A673 (cell line): ENCODE measurements at regions not wholly inside any gene's neighbourhood (a gene's known extent, or its start where the extent isn't known, plus 50 kb on each side); places are given as distances from the start of the nearest gene placed in this dataset.

Source experiments
- BruUV-seq: library from RNA; stranded (reverse); fragments of 400-500 nt; replicated peaks from 2 replicates; lab custom pipeline; 2021; lab: Mats Ljungman, UMichigan
- CTCF ChIA-PET: fragments of 300-600 bp; sonication (Branson Sonifier 250); formaldehyde crosslinking; loops from one replicate; lab custom pipeline; 2022; ENCODE audit warnings: antibody characterized with exemption; lab: Charles Lee
- POLR2A ChIA-PET: fragments of 300-600 bp; sonication (Branson Sonifier 250); formaldehyde crosslinking; loops from one replicate; lab custom pipeline; 2022; ENCODE audit warnings: antibody characterized with exemption; ENCODE audit not compliant: low non-redundant PET; lab: Charles Lee
- DNase-seq: peaks from one replicate; pipeline ENCODE4 v3.0.0-alpha.2; 2015; ENCODE audit warnings: low spot score
- H3K27ac ChIP-seq: fragments of 200-600 bp; sonication (generic); 2 replicates; pipeline ENCODE4 v1.5.1; 2016; ENCODE audit warnings: mixed run types, low read depth, mild to moderate bottlenecking, mixed read lengths, antibody characterized with exemption, low read length; ENCODE audit not compliant: poor library complexity, severe bottlenecking
- H3K27me3 ChIP-seq: fragments of 200-600 bp; sonication (generic); replicated peaks from 2 replicates; pipeline ENCODE4 v1.6.1; 2017; ENCODE audit warnings: mixed run types, low read depth, mild to moderate bottlenecking, mixed read lengths, antibody characterized with exemption, low read length; ENCODE audit not compliant: insufficient read depth, poor library complexity
- H3K36me3 ChIP-seq: fragments of 200-600 bp; sonication (generic); 2 replicates; pipeline ENCODE4 v1.6.1; 2016; ENCODE audit warnings: mixed run types, mild to moderate bottlenecking, mixed read lengths, antibody characterized with exemption, low read length; ENCODE audit not compliant: insufficient read depth, poor library complexity, severe bottlenecking
- H3K4me1 ChIP-seq: fragments of 200-600 bp; sonication (generic); 2 replicates; pipeline ENCODE4 v1.6.1; 2017; ENCODE audit warnings: mixed run types, mild to moderate bottlenecking, mixed read lengths, antibody characterized with exemption, low read length; ENCODE audit not compliant: insufficient read depth, poor library complexity, severe bottlenecking
- H3K4me3 ChIP-seq: fragments of 200-600 bp; sonication (generic); 2 replicates; pipeline ENCODE4 v1.5.1; 2016; ENCODE audit warnings: low read depth, mixed run types, mild to moderate bottlenecking, mixed read lengths, low read length; ENCODE audit not compliant: poor library complexity, severe bottlenecking
- H3K9me3 ChIP-seq: fragments of 200-600 bp; sonication (generic); 2 replicates; pipeline ENCODE4 v1.6.1; 2016; ENCODE audit warnings: mixed run types, low read depth, mild to moderate bottlenecking, mixed read lengths, antibody characterized with exemption, low read length; ENCODE audit not compliant: poor library complexity, severe bottlenecking
- CTCF ChIP-seq: fragments of 300-800, 200-600 bp; sonication (generic); conservative IDR thresholded peaks from 2 replicates; pipeline ENCODE4 v1.5.1; 2017; ENCODE audit warnings: low read depth, mild to moderate bottlenecking, antibody characterized with exemption, low read length, moderate library complexity, mixed read lengths
- EZH2 ChIP-seq: fragments of 200-600 bp; sonication (generic); IDR thresholded peaks from 2 replicates; pipeline ENCODE4 v1.6.1; 2017; ENCODE audit warnings: borderline replicate concordance, low read depth, mild to moderate bottlenecking, mixed read lengths, antibody characterized with exemption, low read length; ENCODE audit not compliant: poor library complexity, severe bottlenecking
- intact Hi-C: fragments of 100-400 bp; cut with micrococcal nuclease; formaldehyde crosslinking; loops from one replicate; pipeline ENCODE4 v1.10.0; 2022; ENCODE audit not compliant: unreplicated experiment

DNA sequence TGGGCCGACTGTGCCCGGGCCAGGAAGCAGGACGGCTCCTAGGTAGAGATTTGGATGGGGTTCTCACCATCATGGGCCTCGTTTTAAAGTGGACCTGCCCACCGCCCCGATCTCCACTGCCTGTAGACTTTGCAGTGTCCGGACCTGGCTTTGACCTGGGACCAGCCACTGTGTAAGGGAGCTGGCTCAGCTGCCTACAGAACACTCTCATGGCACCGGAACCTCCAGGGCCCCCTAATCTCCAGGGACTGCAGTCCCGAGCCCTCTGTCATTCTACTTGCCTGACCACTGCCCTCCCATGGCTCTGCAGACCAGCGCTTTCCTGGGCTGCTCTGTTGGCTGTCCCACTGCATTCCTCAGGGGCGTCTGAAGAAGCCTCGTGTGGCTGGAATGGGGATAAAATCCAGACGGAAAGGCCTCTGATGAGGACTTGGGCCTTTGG is 120.8 kb downstream of the GLI2 start:
- Histone ChIP-seq H3K4me1 (no peaks in the 10 kb centered on the region), H3K9me3 (no peaks in the 10 kb centered on the region), H3K27me3 (no peaks in the 10 kb centered on the region), H3K36me3 (no peaks in the 10 kb centered on the region), H3K27ac (no peak overlapping the region), H3K4me3 (no peak overlapping the region)
- DNase-seq: no peak
- BruUV-seq: no TSS peak
- POLR2A ChIA-PET: no interaction called here
- CTCF ChIA-PET: no interaction called here
- intact Hi-C loops: no loop called here
- no peak for TF ChIP-seq EZH2
- no peak for TF ChIP-seq CTCF

DNA sequence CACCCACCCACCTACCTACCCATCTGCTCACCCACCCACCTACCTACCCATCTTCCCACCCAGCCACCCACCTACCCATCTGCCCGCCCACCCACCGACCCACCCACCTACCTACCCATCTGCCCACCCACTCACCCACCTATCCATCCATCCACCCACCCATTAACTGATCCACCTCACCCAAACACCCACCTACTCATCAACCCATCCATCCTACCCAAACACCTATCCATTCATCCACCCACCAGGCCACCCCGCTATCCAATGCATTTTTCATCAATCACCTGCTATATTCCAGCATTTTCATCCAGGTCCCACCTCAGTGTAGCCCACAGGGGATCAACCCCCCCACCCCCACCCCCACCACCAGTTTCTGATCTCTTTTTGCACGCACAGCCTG is 121.8 kb downstream of the GLI2 start:
- no peak overlapping the region for H3K27ac ChIP-seq
- intact Hi-C loops: no loop called here
- BruUV-seq: no TSS peak
- POLR2A ChIA-PET: no interaction called here
- TF ChIP-seq CTCF: no peak
- TF ChIP-seq EZH2: no peak
- peaks cover 5% of the 10 kb centered on the region for H3K4me1 ChIP-seq
- no peaks in the 10 kb centered on the region for H3K27me3 ChIP-seq
- CTCF ChIA-PET: no interaction called here
- DNase-seq: no peak
- no peaks in the 10 kb centered on the region for H3K36me3 ChIP-seq
- no peaks in the 10 kb centered on the region for H3K9me3 ChIP-seq
- H3K4me3 ChIP-seq: no peak overlapping the region

DNA sequence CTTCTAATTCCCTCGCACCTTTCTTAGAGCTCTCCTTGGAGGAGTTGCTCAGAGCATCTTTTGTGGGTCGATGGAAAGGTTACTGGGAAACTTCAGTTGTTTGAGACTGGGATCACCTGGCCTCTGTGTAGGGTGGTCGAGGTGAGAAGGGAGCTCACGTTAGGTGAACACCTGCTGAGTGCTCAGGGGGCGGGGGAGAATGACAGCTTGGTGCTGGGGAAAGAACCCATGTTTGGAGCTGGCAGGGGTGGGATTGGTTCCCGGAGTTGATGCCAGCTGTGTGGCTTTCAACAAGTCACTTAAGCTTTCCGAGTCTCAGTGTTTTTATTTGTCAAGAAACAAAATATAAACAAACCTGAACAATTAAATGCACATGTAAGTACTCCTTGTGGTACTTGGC is 122.3 kb downstream of the GLI2 start:
- Histone ChIP-seq H3K9me3 (no peaks in the 10 kb centered on the region), H3K36me3 (no peaks in the 10 kb centered on the region), H3K4me1 (peaks cover 5% of the 10 kb centered on the region), H3K4me3 (no peak overlapping the region), H3K27ac (no peak overlapping the region), H3K27me3 (no peaks in the 10 kb centered on the region)
- intact Hi-C loops: no loop called here
- ChIA-PET CTCF (no interaction called here), POLR2A (no interaction called here)
- no peak for TF ChIP-seq EZH2
- no peak for TF ChIP-seq CTCF
- BruUV-seq: no TSS peak
- no peak for DNase-seq
